GM06990 (cell line): ENCODE measurements at regions not wholly inside any gene's neighbourhood (a gene's known extent, or its start where the extent isn't known, plus 50 kb on each side); places are given as distances from the start of the nearest gene placed in this dataset.

Experiments
- DNase-seq: peaks from one replicate; pipeline ENCODE4 v3.0.0-alpha.2; 2011; ENCODE audit not compliant: insufficient read length; ENCODE audit errors: extremely low read depth
- H3K27me3 ChIP-seq: replicated peaks from 2 replicates; pipeline ENCODE4 v1.6.0; 2011; ENCODE audit warnings: low read length; ENCODE audit not compliant: control insufficient read depth, insufficient read depth
- H3K36me3 ChIP-seq: 2 replicates; pipeline ENCODE4 v1.5.1; 2011; ENCODE audit warnings: low read length; ENCODE audit not compliant: control insufficient read depth, insufficient read depth
- H3K4me3 ChIP-seq: replicated peaks from 2 replicates; pipeline ENCODE4 v1.5.1; 2011; ENCODE audit warnings: low read depth, mild to moderate bottlenecking, control low read depth, low read length
- CTCF ChIP-seq: IDR thresholded peaks from 2 replicates; pipeline ENCODE4 v1.5.1; 2011; ENCODE audit warnings: low read length, control low read depth, mild to moderate bottlenecking, inconsistent platforms; ENCODE audit not compliant: insufficient read depth, poor library complexity, severe bottlenecking

GRCh38 chr18:60984510-60984909 is 348.7 kb upstream of the CDH20 start:
- H3K4me3 ChIP-seq: no peak overlapping the region
- DNase-seq: no peak
- no peaks in the 10 kb centered on the region for H3K36me3 ChIP-seq
- no peaks in the 10 kb centered on the region; the same call in 1 of the 2 replicates for H3K27me3 ChIP-seq
- TF ChIP-seq CTCF: no peak

GRCh38 chr18:60987963-60988362 is 345.3 kb upstream of the CDH20 start:
- Histone ChIP-seq H3K27me3 (no peaks in the 10 kb centered on the region), H3K4me3 (no peak overlapping the region), H3K36me3 (no peaks in the 10 kb centered on the region)
- TF ChIP-seq CTCF: no peak
- DNase-seq: no peak

- no peak for TF ChIP-seq CTCF
- no peak for DNase-seq
- Histone ChIP-seq H3K27me3 (no peaks in the 10 kb centered on the region), H3K36me3 (no peaks in the 10 kb centered on the region), H3K4me3 (no peak overlapping the region)
Measured at GRCh38 chr18:60996326-60996725, 336.9 kb upstream of the CDH20 start.

GRCh38 chr18:60996822-60997221 is 336.4 kb upstream of the CDH20 start:
- H3K27me3 ChIP-seq: no peaks in the 10 kb centered on the region
- no peaks in the 10 kb centered on the region for H3K36me3 ChIP-seq
- no peak for DNase-seq
- TF ChIP-seq CTCF: no peak
- no peak overlapping the region for H3K4me3 ChIP-seq

- TF ChIP-seq CTCF: no peak
- H3K36me3 ChIP-seq: no peaks in the 10 kb centered on the region
Measured at GRCh38 chr18:61001138-61001537, 332.1 kb upstream of the CDH20 start.

GRCh38 chr18:61006687-61007224 is 326.5 kb upstream of the CDH20 start:
- no peak for TF ChIP-seq CTCF
- H3K4me3 ChIP-seq: no peak overlapping the region
- no peak for DNase-seq

More at GRCh38 chr18:61001138-61001537, 332.1 kb upstream of the CDH20 start:
- no peaks in the 10 kb centered on the region for H3K27me3 ChIP-seq
- DNase-seq: no peak
- H3K4me3 ChIP-seq: no peak overlapping the region

More at GRCh38 chr18:61006687-61007224, 326.5 kb upstream of the CDH20 start:
- no peaks in the 10 kb centered on the region for H3K27me3 ChIP-seq
- H3K36me3 ChIP-seq: no peaks in the 10 kb centered on the region
